Natural killer cell (primary cell): ENCODE measurements at regions not wholly inside any gene's neighbourhood (a gene's known extent, or its start where the extent isn't known, plus 50 kb on each side); places are given as distances from the start of the nearest gene placed in this dataset.

Experiments
- ATAC-seq, 3 donors: fragments of 150-1000 bp in 2 of 3; fragments of 200-7000 bp in 1 of 3; cut with Tn5 transposase; 1 replicate in 1 of 3; 2 replicates in 2 of 3; pipeline ENCODE4 v1.10.0; 2021; ENCODE audit warnings: mild to moderate bottlenecking in 2 of 3, moderate library complexity in 2 of 3
- DNase-seq, 2 donors: peaks; one replicate each; pipeline versions ENCODE4 v3.0.0 to v3.0.0-alpha.2; 2013 to 2021; ENCODE audit warnings: mixed read lengths in 1 of 2
- H3K27ac ChIP-seq: one replicate; pipeline ENCODE4 v1.5.1; 2013; ENCODE audit warnings: mild to moderate bottlenecking, low read length
- H3K27me3 ChIP-seq: one replicate; pipeline ENCODE4 v1.6.1; 2013; ENCODE audit warnings: low read length; ENCODE audit not compliant: control insufficient read depth, insufficient read depth
- H3K36me3 ChIP-seq: one replicate; pipeline ENCODE4 v1.6.1; 2013; ENCODE audit warnings: low read length; ENCODE audit not compliant: control insufficient read depth, insufficient read depth
- H3K4me1 ChIP-seq: one replicate; pipeline ENCODE4 v1.6.1; 2013; ENCODE audit warnings: low read length; ENCODE audit not compliant: control insufficient read depth, insufficient read depth
- H3K4me3 ChIP-seq: one replicate; pipeline ENCODE4 v1.5.1; 2013; ENCODE audit warnings: low read length
- H3K9me3 ChIP-seq: one replicate; pipeline ENCODE4 v1.6.1; 2013; ENCODE audit warnings: low read length; ENCODE audit not compliant: control insufficient read depth, insufficient read depth
- H3K27ac Mint-ChIP-seq, 2 donors: one replicate each; pipeline ENCODE4 v1.8.0; 2022; ENCODE audit warnings: mild to moderate bottlenecking in 2 of 2, mixed read lengths in 2 of 2, moderate library complexity in 1 of 2
- H3K27me3 Mint-ChIP-seq, 2 donors: one replicate each; pipeline ENCODE4 v1.8.0; 2022; ENCODE audit warnings: low read depth in 2 of 2, mixed read lengths in 2 of 2
- H3K36me3 Mint-ChIP-seq: one replicate; pipeline ENCODE4 v1.8.0; 2022; ENCODE audit warnings: mixed read lengths
- H3K4me1 Mint-ChIP-seq, 2 donors: one replicate each; pipeline ENCODE4 v1.8.0; 2022; ENCODE audit warnings: mixed read lengths in 2 of 2
- H3K4me3 Mint-ChIP-seq: one replicate; pipeline ENCODE4 v1.8.0; 2022; ENCODE audit warnings: mild to moderate bottlenecking, moderate library complexity, mixed read lengths
- H3K9me3 Mint-ChIP-seq, 2 donors: one replicate each; pipeline ENCODE4 v1.8.0; 2022; ENCODE audit warnings: mixed read lengths in 2 of 2
- CTCF ChIP-seq: fragments of 200-600 bp; IDR thresholded peaks from one replicate; pipeline ENCODE4 v1.8.0; 2022; ENCODE audit warnings: antibody characterized with exemption
- WGBS: methylation state at CpG from one replicate; pipeline ENCODE4 v1.1.7; 2013; ENCODE audit warnings: missing lambda C conversion rate; ENCODE audit not compliant: insufficient coverage; 5-methylcytosine and 5-hydroxymethylcytosine counted together
- intact Hi-C: fragments of 100-400 bp; cut with micrococcal nuclease; formaldehyde crosslinking; loops from one replicate; pipeline ENCODE4 v1.14.2; 2022

- ATAC-seq (no peak), DNase-seq (no peak)
- Histone ChIP-seq H3K4me1 (no peaks in the 10 kb centered on the region), H3K9me3 (no peaks in the 10 kb centered on the region), H3K4me3 (no peak overlapping the region), H3K36me3 (no peaks in the 10 kb centered on the region), H3K27ac (no peak overlapping the region), H3K27me3 (no peaks in the 10 kb centered on the region)
- 76% methylated on average over 5 of the region's 5 CpGs for WGBS
- Mint-ChIP-seq H3K4me1 (no peaks in the 10 kb centered on the region), H3K27ac (no peak overlapping the region), H3K27me3 (peaks cover 14 to 32% of the 10 kb centered on the region in 2 donors), H3K9me3 (no peaks in the 10 kb centered on the region), H3K36me3 (no peaks in the 10 kb centered on the region), H3K4me3 (no peak overlapping the region)
- TF ChIP-seq CTCF, result no peak
- intact Hi-C loops, result no loop called here
Observed at GRCh38 chr4:55742655-55743202, 76.9 kb upstream of the EXOC1L start.

DNA sequence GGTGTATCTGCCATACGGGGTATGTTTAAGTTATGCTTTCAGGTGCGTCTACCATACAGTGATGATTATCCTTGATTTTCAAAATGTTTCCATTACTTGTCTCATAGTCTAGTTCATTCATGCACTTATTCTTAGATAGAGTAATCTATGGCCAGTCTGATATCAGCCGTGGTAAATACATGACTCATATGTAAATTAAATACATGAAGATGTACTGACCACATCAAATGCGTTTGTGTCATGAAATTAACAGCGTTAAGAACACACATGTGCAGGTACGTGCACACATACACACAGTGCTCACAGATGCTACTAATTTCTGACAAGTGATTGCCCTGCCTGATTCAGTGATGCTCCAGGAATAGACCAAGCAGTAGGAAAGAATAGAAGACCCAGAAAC lies 75.2 kb upstream of the EXOC1L start:
- ATAC-seq (no peak), DNase-seq (no peak)
- Histone ChIP-seq H3K36me3 (no peaks in the 10 kb centered on the region), H3K4me3 (no peak overlapping the region), H3K27ac (no peak overlapping the region), H3K4me1 (no peaks in the 10 kb centered on the region), H3K9me3 (no peaks in the 10 kb centered on the region), H3K27me3 (no peaks in the 10 kb centered on the region)
- Mint-ChIP-seq H3K9me3 (no peaks in the 10 kb centered on the region), H3K36me3 (no peaks in the 10 kb centered on the region), H3K27me3 (peaks cover 16 to 19% of the 10 kb centered on the region in 2 donors), H3K4me3 (no peak overlapping the region), H3K27ac (no peak overlapping the region), H3K4me1 (no peaks in the 10 kb centered on the region)
- 85% methylated on average over 6 of the region's 6 CpGs for WGBS
- intact Hi-C loops, result no loop called here
- TF ChIP-seq CTCF, result no peak

DNA sequence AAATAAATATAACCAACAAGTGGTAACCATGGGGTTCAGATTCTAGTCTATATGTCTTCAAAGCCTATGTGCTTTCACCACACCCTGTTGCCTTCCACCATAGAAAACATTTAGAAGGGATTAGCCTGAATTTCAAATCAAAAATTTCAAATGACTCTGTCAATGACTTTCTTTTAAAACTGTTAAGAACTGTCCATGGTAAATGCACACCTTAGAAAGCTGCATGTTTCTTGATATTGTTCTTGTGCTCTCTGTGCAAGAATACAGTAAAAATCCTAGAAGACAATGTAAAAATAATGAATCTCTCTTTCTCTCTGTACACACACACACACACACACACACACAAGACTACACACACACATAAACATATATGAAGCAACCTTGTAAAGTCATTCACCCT lies 74.6 kb upstream of the EXOC1L start:
- H3K9me3 Mint-ChIP-seq, result no peaks in the 10 kb centered on the region
- Histone ChIP-seq H3K36me3 (no peaks in the 10 kb centered on the region), H3K4me1 (no peaks in the 10 kb centered on the region), H3K9me3 (no peaks in the 10 kb centered on the region), H3K27ac (no peak overlapping the region), H3K4me3 (no peak overlapping the region), H3K27me3 (no peaks in the 10 kb centered on the region)
- H3K36me3 Mint-ChIP-seq, result no peaks in the 10 kb centered on the region
- H3K4me1 Mint-ChIP-seq, result no peaks in the 10 kb centered on the region
- TF ChIP-seq CTCF, result no peak
- intact Hi-C loops, result no loop called here
- H3K27ac Mint-ChIP-seq, result no peak overlapping the region
- H3K27me3 Mint-ChIP-seq, result peaks cover 18 to 19% of the 10 kb centered on the region in 2 donors
- no peak overlapping the region for H3K4me3 Mint-ChIP-seq
- DNase-seq, result no peak
- no peak for ATAC-seq

DNA sequence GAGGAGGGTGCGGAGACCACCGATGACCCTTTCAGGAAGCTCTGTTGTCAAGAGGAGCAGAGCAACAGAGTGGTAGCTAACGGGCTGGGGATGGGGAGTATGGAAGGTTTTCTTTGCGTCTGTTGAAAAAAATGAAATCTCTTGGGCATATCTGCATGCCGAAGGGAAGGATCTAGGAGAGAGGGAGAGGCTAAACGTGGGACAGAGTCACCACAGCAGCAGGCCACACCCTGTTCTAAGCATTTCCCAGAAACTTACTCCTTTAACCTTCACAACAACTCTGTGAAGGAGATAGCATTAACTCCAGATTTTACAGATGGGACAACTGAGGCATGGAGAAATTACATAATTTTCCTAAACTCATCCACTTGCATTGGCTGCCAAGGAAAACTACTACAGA lies 71.8 kb upstream of the EXOC1L start:
- Histone ChIP-seq H3K27me3 (peaks cover 2% of the 10 kb centered on the region), H3K4me1 (no peaks in the 10 kb centered on the region), H3K36me3 (no peaks in the 10 kb centered on the region), H3K9me3 (no peaks in the 10 kb centered on the region), H3K27ac (no peak overlapping the region), H3K4me3 (no peak overlapping the region)
- ATAC-seq (no peak), DNase-seq (no peak)
- Mint-ChIP-seq H3K27me3 (peaks cover 8 to 24% of the 10 kb centered on the region in 2 donors), H3K27ac (no peak overlapping the region), H3K36me3 (no peaks in the 10 kb centered on the region), H3K9me3 (peaks cover 0 to 2% of the 10 kb centered on the region in 2 donors), H3K4me3 (no peak overlapping the region), H3K4me1 (no peaks in the 10 kb centered on the region)
- intact Hi-C loops, result no loop called here
- no peak for TF ChIP-seq CTCF
- 92% methylated on average over 5 of the region's 6 CpGs for WGBS
